T47D (cell line): ENCODE measurements at regions not wholly inside any gene's neighbourhood (a gene's known extent, or its start where the extent isn't known, plus 50 kb on each side); places are given as distances from the start of the nearest gene placed in this dataset.

Experiments
- DNase-seq, 2 experiments: peaks; one replicate each; pipeline versions ENCODE4 v3.0.0 to v3.0.0-alpha.2; 2011 to 2012; ENCODE audit warnings: low read depth in 1 of 2, low spot score in 1 of 2
- JUND ChIP-seq: IDR thresholded peaks from 2 replicates; pipeline ENCODE4 v1.6.1; 2012; ENCODE audit warnings: low read depth
- in situ Hi-C: cut with HindIII; loops from 2 replicates; pipeline ENCODE4 v1.10.0; 2016; ENCODE audit warnings: low sequenced_read_pairs, low pct_unique_long_range_greater_than_20kb

DNA sequence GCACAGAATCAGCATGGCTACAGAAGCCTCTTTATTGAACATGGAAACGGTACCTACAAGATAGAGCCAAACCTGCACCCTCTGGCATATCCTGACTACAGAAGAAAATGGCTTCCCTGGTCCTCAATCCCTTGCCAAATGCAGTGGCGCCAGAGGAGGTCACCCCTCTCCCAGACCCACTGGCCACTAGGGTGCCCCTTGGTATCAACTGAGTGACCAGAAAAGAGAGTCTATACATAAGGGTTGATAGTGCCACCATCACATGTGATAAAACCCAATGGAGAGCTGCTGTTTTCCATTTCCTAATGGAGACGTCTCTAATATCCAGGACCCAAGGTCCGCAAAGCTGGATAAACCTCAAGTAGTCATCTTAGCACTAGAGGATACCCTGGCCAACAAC, 52.7 kb upstream of the ALK start:
- no peak for DNase-seq
- in situ Hi-C loops: no loop called here
- TF ChIP-seq JUND: no peak

- no peak for TF ChIP-seq JUND
- in situ Hi-C loops: no loop called here
- no peak for DNase-seq
These were observed 55.9 kb upstream of the ALK start for GRCh38 chr2:29977284-29977683.

GRCh38 chr2:29981402-29981801, 60.0 kb upstream of the ALK start:
- DNase-seq: no peak
- no peak for TF ChIP-seq JUND
- in situ Hi-C loops: no loop called here

- DNase-seq: no peak
- in situ Hi-C loops: no loop called here
- no peak for TF ChIP-seq JUND
These were observed 61.9 kb upstream of the ALK start for GRCh38 chr2:29983308-29983707.

GRCh38 chr2:29987146-29987545, 65.8 kb upstream of the ALK start:
- no peak for TF ChIP-seq JUND
- no peak for DNase-seq
- in situ Hi-C loops: no loop called here

- no peak for DNase-seq
- in situ Hi-C loops: no loop called here
- no peak for TF ChIP-seq JUND
These were observed 68.7 kb upstream of the ALK start for GRCh38 chr2:29990129-29990528.

DNA sequence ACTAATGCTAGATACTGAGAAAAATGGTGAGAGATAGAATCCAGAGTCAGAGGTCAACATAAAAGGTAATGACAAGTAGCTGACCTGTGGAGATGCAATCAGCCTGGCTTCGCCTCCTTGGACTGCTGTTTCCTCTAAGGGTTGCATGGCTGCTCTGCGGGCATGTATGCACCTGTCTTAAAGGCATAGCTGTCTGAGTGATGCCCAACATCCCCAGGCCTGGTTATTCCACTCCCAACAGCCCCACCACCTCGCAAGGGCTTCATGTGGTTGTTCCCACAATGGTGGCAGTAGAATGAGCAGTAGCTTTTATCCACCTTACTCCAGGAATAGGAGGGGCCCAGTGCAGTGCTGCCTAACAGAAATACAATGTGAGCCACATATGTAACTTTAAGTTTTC, 69.7 kb upstream of the ALK start:
- no peak for DNase-seq
- in situ Hi-C loops: no loop called here
- no peak for TF ChIP-seq JUND

DNA sequence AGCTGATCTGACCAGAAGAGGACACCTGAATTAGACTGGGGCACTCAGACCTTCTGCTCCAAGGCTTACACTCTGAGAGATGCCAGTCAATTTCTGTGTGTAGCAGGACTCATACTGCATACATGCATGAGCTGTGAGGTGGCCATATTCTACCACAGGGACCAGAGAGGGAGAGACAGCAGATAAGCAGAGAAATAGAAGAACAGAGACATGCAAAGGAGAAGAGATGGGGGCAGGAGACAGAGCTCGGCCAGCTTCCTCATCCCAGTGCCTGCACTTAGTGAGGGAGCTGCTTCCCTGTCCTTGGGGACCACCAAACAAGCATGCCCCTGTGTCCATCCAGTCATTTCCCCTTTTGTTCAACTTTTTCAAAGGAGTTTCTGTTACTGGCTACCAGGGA, 73.9 kb upstream of the ALK start:
- in situ Hi-C loops: no loop called here
- no peak for DNase-seq
- TF ChIP-seq JUND: no peak

DNA sequence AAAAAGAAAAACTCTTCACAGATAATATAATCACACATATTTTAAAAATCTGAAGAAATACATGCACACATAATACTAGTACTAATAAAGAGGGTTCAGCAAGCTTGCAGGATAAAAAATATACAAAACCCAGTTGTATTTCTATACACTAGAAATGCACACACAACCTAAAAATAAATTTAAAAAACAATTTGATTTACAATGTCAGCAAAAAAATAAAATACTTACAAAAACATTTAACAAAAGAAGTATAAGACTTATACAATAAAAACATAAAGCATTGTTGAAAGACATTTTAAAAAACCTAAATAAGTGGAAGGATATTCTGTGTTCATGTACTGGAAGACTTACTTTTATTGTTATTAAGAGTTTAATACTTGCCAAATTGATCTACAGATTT, 81.7 kb upstream of the ALK start:
- DNase-seq: no peak
- TF ChIP-seq JUND: no peak
- in situ Hi-C loops: no loop called here

GRCh38 chr2:30022444-30023071, 101.2 kb upstream of the ALK start:
- in situ Hi-C loops: no loop called here
- no peak for DNase-seq
- TF ChIP-seq JUND: no peak

DNA sequence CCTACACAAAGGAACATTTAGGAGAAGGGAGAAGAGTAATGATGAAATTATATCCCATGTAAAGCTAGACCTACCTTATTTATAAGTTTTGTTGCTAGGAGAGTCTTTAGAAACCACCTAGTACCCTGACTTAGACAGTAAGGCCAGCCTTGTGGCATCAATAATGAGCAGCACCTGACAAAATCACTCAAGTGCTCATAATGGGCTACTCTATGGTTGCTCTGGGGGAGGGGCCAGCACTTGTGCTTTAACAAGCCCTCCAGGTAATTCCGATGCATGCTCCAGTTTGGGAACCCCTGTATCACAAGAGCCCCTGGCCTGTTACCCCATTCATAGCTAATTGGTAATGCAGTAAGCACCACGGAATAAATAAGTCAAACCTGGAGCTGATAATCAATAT, 102.9 kb upstream of the ALK start:
- no peak for TF ChIP-seq JUND
- in situ Hi-C loops: no loop called here
- no peak for DNase-seq

- in situ Hi-C loops: no loop called here
- TF ChIP-seq JUND: no peak
- peak; percentile 35 to 51 for DNase-seq
These were observed 105.0 kb upstream of the ALK start for GRCh38 chr2:30026091-30027055.

DNA sequence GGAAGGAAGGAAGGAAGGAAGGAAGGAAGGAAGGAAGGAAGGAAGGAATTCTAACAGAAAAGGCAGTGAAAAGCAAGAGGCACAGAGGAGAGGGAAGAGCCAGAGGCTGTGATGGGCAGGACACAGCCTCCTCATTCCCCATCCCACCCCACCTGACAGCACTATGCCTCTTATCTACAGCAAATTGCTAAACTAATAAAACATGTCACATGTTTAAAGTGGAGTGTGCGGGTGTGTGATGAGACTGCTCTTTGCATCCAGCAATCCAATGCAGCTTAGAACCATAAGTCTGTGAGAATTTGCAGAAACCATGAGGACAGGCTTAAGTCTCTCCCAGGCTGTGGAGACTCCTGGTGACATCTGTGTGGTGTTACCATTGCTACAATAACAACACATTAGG, 108.4 kb upstream of the ALK start:
- DNase-seq: no peak
- in situ Hi-C loops: no loop called here
- no peak for TF ChIP-seq JUND
